Spinal cord (tissue), 9 donors: ENCODE measurements at regions not wholly inside any gene's neighbourhood (a gene's known extent, or its start where the extent isn't known, plus 50 kb on each side); places are given as distances from the start of the nearest gene placed in this dataset.

Source experiments
- DNase-seq, 6 donors: peaks; one replicate each; pipeline versions ENCODE4 v3.0.0 to v3.0.0-alpha.2; 2013 to 2015; ENCODE audit warnings: low spot score in 6 of 6, low read depth in 4 of 6
- H3K27ac ChIP-seq: one replicate; pipeline ENCODE4 v1.5.1; 2013; ENCODE audit warnings: low read depth, low read length, control low read depth
- H3K27me3 ChIP-seq: one replicate; pipeline ENCODE4 v1.6.1; 2013; ENCODE audit warnings: low read length; ENCODE audit not compliant: control insufficient read depth, insufficient read depth
- H3K36me3 ChIP-seq: one replicate; pipeline ENCODE4 v1.6.1; 2013; ENCODE audit warnings: low read length; ENCODE audit not compliant: control insufficient read depth, insufficient read depth
- H3K4me1 ChIP-seq: one replicate; pipeline ENCODE4 v1.6.1; 2013; ENCODE audit warnings: low read length; ENCODE audit not compliant: control insufficient read depth, insufficient read depth
- H3K4me3 ChIP-seq: one replicate; pipeline ENCODE4 v1.5.1; 2013; ENCODE audit warnings: low read depth, low read length, control low read depth
- H3K9me3 ChIP-seq: one replicate; pipeline ENCODE4 v1.6.1; 2013; ENCODE audit warnings: low read length; ENCODE audit not compliant: control insufficient read depth, insufficient read depth
- WGBS: methylation state at CpG from one replicate; pipeline ENCODE4 v1.1.5; 2013; ENCODE audit warnings: missing lambda C conversion rate; ENCODE audit not compliant: insufficient coverage; 5-methylcytosine and 5-hydroxymethylcytosine counted together
- donor health status: healthy.

DNA sequence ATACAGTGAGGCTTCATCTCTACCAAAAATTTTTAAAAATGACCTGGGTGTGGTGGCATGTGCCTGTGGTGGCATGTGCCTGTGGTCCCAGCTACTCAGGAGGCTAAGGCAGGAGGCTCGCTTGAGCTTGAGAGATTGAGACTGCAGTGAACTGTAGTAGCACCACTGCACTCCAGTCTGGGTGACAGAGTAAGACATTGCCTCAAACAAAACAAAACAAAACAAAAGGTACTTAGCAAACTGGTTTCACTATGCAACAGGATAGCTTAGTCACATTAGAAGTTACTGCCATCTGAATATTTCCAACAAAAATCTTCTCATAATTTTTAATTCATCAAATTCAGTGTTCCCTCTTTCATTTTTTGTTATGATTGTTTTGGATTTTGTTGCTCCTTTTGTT, 137.9 kb downstream of the QRSL1 start:
- Histone ChIP-seq H3K4me1 (no peaks in the 10 kb centered on the region), H3K9me3 (peaks cover 8% of the 10 kb centered on the region), H3K27me3 (no peaks in the 10 kb centered on the region), H3K4me3 (no peak overlapping the region), H3K36me3 (no peaks in the 10 kb centered on the region), H3K27ac (no peak overlapping the region)
- WGBS: 80% methylated on average over 1 of the region's 1 CpG
- DNase-seq: no peak

DNA sequence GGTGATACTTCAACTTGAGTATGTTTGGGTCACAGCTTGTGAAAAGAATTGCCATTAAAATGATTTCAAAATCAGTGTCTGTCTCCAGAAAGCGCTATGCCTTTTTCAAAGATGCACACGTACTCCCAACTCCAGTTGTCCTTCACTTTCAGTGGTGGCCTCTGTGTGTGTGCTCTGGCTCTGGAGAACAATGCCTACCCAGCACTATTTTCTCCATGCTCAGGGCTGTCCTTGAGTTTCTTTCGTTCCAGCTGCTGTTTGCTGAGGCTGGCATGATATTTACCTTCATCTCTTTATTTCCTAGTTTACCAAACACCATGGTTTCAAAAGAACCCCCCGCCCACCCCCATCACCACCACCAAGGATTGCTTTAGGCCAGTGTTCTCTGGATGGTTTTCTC, 136.8 kb downstream of the QRSL1 start:
- Histone ChIP-seq H3K36me3 (no peaks in the 10 kb centered on the region), H3K27me3 (no peaks in the 10 kb centered on the region), H3K9me3 (peaks cover 8% of the 10 kb centered on the region), H3K4me3 (no peak overlapping the region), H3K27ac (no peak overlapping the region), H3K4me1 (no peaks in the 10 kb centered on the region)
- DNase-seq: no peak
- 88% methylated on average over 3 of the region's 4 CpGs for WGBS

DNA sequence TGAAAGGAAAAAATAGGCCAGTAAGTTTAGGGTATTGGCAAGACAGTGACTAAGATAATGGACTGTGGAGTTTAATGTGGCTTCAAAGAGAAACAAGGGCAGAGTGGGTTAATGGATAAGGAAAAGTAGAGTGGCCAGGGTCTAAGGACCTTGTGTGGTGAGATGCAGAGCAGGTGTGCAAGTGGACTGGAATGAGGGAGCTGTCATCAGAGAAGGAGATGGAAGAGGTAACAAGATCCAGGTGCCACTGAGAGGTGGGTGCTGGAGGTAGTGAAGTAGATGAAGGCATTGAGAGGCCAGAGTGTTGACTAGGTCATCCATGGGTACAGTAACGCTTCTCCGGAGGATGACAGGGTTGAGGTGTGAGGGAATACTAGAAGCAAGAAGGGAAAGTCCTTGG, 136.1 kb downstream of the QRSL1 start:
- Histone ChIP-seq H3K4me3 (no peak overlapping the region), H3K27me3 (no peaks in the 10 kb centered on the region), H3K27ac (no peak overlapping the region), H3K9me3 (peaks cover 6% of the 10 kb centered on the region), H3K4me1 (no peaks in the 10 kb centered on the region), H3K36me3 (no peaks in the 10 kb centered on the region)
- no peak for DNase-seq
- WGBS: 100% methylated on average over 2 of the region's 2 CpGs

DNA sequence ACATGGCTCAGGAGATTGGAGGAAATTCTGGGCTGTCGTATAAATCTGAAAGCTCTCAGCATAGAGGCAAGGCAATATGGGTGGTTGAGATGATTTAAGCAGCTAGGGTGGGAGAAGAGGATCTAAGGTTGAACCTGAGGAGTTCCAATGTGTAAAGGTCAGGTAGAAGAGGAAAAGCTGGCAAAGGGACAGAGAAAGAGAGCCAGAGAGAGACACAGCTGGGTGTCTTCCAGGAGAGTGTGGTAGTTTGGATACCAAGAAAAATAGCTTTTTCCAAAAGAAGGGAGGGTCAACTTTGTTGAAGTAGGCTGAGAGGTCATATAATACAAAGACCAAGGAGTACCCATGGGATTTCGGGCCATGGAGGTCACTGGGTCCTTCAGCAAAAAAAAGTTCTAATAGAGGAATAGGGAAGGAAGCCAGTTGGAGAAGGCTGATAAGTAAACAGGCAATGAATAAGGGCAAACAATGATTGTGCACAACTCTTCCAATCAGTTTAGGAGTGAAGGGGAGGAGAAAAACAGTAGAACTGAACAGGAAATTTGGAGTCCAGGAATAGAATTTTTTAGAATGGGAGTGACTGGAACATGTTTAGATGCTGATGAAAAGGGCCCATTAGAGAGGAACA, 135.1 kb downstream of the QRSL1 start:
- no peak for DNase-seq
- peaks cover 2% of the 10 kb centered on the region for H3K9me3 ChIP-seq
- H3K27me3 ChIP-seq: no peaks in the 10 kb centered on the region
- no peaks in the 10 kb centered on the region for H3K4me1 ChIP-seq
- H3K36me3 ChIP-seq: no peaks in the 10 kb centered on the region
- H3K27ac ChIP-seq: no peak overlapping the region
- H3K4me3 ChIP-seq: no peak overlapping the region
- 91% methylated on average over 2 of the region's 2 CpGs for WGBS

DNA sequence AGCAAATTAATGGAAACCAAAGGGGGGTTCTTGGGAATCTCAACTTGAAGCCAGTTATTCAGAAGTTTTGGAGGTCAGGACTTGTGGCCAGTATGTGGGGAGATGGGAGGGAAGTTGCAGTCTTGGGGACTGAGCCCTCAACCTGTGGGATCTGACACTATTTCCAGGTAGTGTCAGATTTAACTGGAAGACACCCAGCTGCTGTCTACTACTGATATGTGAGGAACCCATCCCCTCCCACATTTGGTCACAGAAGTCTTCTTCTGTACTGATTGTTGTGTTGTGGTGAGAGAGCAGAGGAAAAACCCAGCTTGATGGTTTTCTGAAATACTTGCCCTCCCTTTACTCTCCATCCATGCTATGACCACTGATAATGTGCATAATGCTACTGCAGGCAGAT, 134.0 kb downstream of the QRSL1 start:
- H3K27ac ChIP-seq: no peak overlapping the region
- H3K27me3 ChIP-seq: no peaks in the 10 kb centered on the region
- no peak overlapping the region for H3K4me3 ChIP-seq
- H3K9me3 ChIP-seq: no peaks in the 10 kb centered on the region
- H3K4me1 ChIP-seq: no peaks in the 10 kb centered on the region
- DNase-seq: no peak
- no peaks in the 10 kb centered on the region for H3K36me3 ChIP-seq

DNA sequence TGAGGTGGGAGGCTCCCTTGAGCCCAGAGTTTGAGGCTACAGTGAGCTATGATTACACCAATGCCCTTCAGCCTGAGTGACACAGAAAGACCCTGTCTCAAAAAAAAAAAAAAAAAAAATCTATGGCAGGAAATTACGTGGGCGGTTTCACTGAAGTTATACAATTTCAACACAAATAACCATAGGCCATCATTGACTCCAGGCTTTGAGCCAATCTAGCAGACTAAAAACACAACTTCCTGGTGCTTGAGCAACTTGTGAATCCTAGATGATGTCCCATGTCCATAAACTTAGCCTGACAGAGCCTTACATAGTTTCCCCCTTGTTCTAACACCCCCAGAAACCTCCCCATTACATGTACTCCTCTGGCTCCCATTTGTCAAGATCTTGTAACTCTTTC, 131.8 kb downstream of the QRSL1 start:
- WGBS: 96% methylated on average over 2 of the region's 2 CpGs

DNA sequence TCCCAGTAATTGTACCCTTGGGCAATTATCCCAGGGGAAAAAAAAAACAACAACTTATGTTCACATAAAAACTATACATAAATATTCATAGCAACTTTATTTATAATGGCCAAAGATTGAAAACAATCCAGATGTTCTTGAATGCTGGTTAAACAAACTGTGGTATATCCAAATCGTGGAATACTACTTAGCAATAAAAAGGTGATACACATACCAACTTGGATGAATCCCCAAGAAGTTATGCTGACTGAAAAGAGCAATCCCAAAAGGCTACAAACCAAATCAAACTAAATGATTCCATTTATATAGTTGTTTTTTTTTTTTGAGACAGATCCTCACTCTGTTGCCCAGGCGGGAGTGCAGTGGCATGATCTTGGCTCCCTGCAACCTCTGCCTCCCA, 129.7 kb downstream of the QRSL1 start:
- H3K4me3 ChIP-seq: no peak overlapping the region
- H3K9me3 ChIP-seq: no peaks in the 10 kb centered on the region
- H3K4me1 ChIP-seq: no peaks in the 10 kb centered on the region
- H3K36me3 ChIP-seq: no peaks in the 10 kb centered on the region
- no peak overlapping the region for H3K27ac ChIP-seq
- DNase-seq: no peak
- H3K27me3 ChIP-seq: no peaks in the 10 kb centered on the region
- WGBS: 100% methylated on average over 1 of the region's 2 CpGs

More for the DNA sequence above, 131.8 kb downstream of the QRSL1 start:
- H3K4me3 ChIP-seq: no peak overlapping the region
- H3K4me1 ChIP-seq: no peaks in the 10 kb centered on the region
- DNase-seq: no peak
- H3K36me3 ChIP-seq: no peaks in the 10 kb centered on the region
- no peaks in the 10 kb centered on the region for H3K27me3 ChIP-seq
- H3K27ac ChIP-seq: no peak overlapping the region
- H3K9me3 ChIP-seq: no peaks in the 10 kb centered on the region

DNA sequence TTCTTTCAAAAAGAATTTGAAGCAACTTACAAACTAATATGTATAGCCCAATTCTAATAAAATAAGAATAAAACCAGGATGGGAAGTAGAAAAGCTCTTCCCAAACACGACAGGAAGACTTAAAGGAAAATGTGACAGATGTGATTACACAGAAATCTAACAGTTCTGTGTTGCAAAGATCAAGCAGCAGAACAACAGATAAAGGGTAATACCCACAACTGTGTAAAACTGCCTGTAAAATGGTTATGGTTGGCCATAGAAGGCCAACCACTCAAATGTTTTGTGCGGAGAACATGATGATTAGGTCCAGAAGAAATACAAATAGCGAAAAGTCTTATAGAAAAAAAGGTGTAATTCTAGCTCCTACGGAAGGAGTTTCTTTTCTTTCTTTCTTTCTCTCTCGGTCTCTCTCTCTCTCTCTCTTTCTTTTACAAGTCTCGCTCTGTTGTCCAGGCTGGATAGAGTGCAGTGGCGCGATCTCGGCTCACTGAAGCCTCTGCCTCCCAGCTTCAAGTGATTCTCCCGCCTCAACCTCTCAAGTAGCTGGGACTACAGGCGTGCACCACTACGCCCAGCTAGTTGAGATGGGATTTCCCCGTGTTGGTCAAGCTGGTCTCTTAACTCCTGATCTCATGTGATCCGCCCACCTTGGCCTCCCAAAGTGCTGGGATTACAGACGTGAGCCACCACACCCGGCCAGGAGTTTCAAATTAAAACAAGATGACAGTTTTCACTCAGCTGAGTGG, 128.5 kb downstream of the QRSL1 start:
- DNase-seq: no peak
- WGBS: 96% methylated on average over 10 of the region's 16 CpGs
- H3K4me1 ChIP-seq: no peaks in the 10 kb centered on the region

DNA sequence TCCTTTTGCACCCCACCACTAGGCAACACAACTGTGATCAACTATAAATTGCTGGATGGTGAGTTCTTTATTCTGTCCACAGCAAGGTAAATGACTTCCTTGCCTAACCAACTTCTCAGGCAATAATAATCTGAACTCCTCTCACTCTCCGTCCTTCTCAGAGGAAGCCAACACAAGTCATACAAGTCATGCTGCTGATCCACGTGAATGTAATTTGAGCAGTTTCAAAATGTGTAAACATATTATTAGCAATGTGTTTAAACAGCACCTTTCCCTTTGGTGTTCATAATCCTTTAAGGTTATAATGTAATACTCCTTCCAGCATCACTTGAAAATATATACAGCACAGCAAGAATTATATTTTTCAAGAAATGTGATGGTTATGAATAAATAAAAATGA, 127.9 kb downstream of the QRSL1 start:
- Histone ChIP-seq H3K27ac (no peak overlapping the region), H3K27me3 (no peaks in the 10 kb centered on the region), H3K4me3 (no peak overlapping the region), H3K36me3 (no peaks in the 10 kb centered on the region), H3K4me1 (no peaks in the 10 kb centered on the region), H3K9me3 (no peaks in the 10 kb centered on the region)
- no peak for DNase-seq
- WGBS: no CpG with 5 or more reads among the region's 2 CpGs

More for the DNA sequence above, 128.5 kb downstream of the QRSL1 start:
- Histone ChIP-seq H3K9me3 (no peaks in the 10 kb centered on the region), H3K27me3 (no peaks in the 10 kb centered on the region), H3K27ac (no peak overlapping the region), H3K4me3 (no peak overlapping the region), H3K36me3 (no peaks in the 10 kb centered on the region)

DNA sequence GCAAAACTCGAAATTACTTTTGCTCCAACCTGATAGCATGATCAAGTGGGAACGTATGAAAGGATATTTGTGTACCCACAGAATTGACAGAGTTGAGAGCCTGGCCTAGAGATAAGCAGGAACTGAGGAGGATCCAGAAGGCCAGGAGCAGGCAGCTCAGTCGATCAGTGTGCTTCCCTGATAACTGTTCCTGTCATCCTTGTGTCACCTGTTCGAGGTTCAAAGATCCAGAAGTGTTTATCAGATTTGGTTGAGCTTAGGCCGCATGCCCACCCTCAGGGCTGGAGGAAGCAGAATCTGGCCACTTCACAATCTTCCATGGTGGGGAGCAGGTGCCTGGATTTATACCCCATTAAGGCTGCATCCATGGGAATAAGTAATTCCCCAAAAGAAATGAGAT, 124.8 kb downstream of the QRSL1 start:
- Histone ChIP-seq H3K9me3 (no peaks in the 10 kb centered on the region), H3K36me3 (no peaks in the 10 kb centered on the region), H3K4me3 (no peak overlapping the region), H3K4me1 (peaks cover 6% of the 10 kb centered on the region), H3K27me3 (no peaks in the 10 kb centered on the region), H3K27ac (no peak overlapping the region)
- DNase-seq: no peak
- WGBS: 87% methylated on average over 5 of the region's 5 CpGs
